WTC11 (cell line): ENCODE measurements at regions not wholly inside any gene's neighbourhood (a gene's known extent, or its start where the extent isn't known, plus 50 kb on each side); places are given as distances from the start of the nearest gene placed in this dataset.

Source experiments
- ATAC-seq: fragments of 200-7000 bp; cut with Tn5 transposase; 2 replicates; pipeline ENCODE4 v1.10.0; 2021; ENCODE audit warnings: mild to moderate bottlenecking, moderate library complexity
- CTCF ChIA-PET: fragments of 300-600 bp; sonication (Branson Sonifier 250); formaldehyde crosslinking; loops from one replicate; lab custom pipeline; 2021; ENCODE audit warnings: antibody characterized with exemption; lab: Charles Lee
- POLR2A ChIA-PET: fragments of 350-600 bp; sonication (Branson Sonifier 250); formaldehyde crosslinking; loops from one replicate; lab custom pipeline; 2021; ENCODE audit warnings: antibody characterized with exemption; lab: Charles Lee
- DNase-seq: peaks from one replicate; pipeline ENCODE4 v3.0.0; 2021; ENCODE audit warnings: low spot score
- H3K27ac Mint-ChIP-seq: 2 replicates; pipeline ENCODE4 v1.8.0; 2021; ENCODE audit warnings: mixed read lengths
- H3K27me3 Mint-ChIP-seq: 2 replicates; pipeline ENCODE4 v1.8.0; 2021; ENCODE audit warnings: low read depth, mild to moderate bottlenecking, moderate library complexity, mixed read lengths
- H3K36me3 Mint-ChIP-seq: 2 replicates; pipeline ENCODE4 v1.8.0; 2021; ENCODE audit warnings: mixed read lengths
- H3K4me1 Mint-ChIP-seq: 2 replicates; pipeline ENCODE4 v1.8.0; 2022; ENCODE audit warnings: mixed read lengths
- H3K4me3 Mint-ChIP-seq: 2 replicates; pipeline ENCODE4 v1.8.0; 2021; ENCODE audit warnings: mild to moderate bottlenecking, moderate library complexity, mixed read lengths
- H3K9me3 Mint-ChIP-seq: 2 replicates; pipeline ENCODE4 v1.8.0; 2021; ENCODE audit warnings: mixed read lengths
- CREB1 ChIP-seq: sonication (generic); formaldehyde crosslinking; IDR thresholded peaks from 2 replicates; pipeline ENCODE4 v1.8.0; 2023; ENCODE audit warnings: mild to moderate bottlenecking, missing genetic modification reagents
- ELF4 ChIP-seq: sonication (generic); formaldehyde crosslinking; IDR thresholded peaks from 2 replicates; pipeline ENCODE4 v1.8.1; 2022; ENCODE audit warnings: low read depth, mild to moderate bottlenecking, moderate library complexity, missing genetic modification reagents
- ESRRA ChIP-seq: sonication (generic); formaldehyde crosslinking; IDR thresholded peaks from 2 replicates; pipeline ENCODE4 v1.8.1; 2022; ENCODE audit warnings: mild to moderate bottlenecking, missing genetic modification reagents, borderline replicate concordance
- ETV6 ChIP-seq: sonication (generic); formaldehyde crosslinking; IDR thresholded peaks from 2 replicates; pipeline ENCODE4 v1.8.1; 2022; ENCODE audit warnings: mild to moderate bottlenecking, missing genetic modification reagents
- GABPB1 ChIP-seq: sonication (generic); formaldehyde crosslinking; IDR thresholded peaks from 2 replicates; pipeline ENCODE4 v1.8.1; 2023; ENCODE audit warnings: mild to moderate bottlenecking, missing genetic modification reagents
- GRHL2 ChIP-seq: fragments of 250-450 bp; sonication (Bioruptor Pico); IDR thresholded peaks from 2 replicates; pipeline ENCODE4 v1.8.0; 2022; ENCODE audit warnings: mild to moderate bottlenecking, moderate library complexity; ENCODE audit not compliant: insufficient replicate concordance, severe bottlenecking
- JUN ChIP-seq: sonication (generic); formaldehyde crosslinking; IDR thresholded peaks from 2 replicates; pipeline ENCODE4 v1.8.0; 2023; ENCODE audit warnings: mild to moderate bottlenecking, missing genetic modification reagents
- KAT7 ChIP-seq: sonication (generic); formaldehyde crosslinking; IDR thresholded peaks from 2 replicates; pipeline ENCODE4 v1.8.1; 2023; ENCODE audit warnings: missing genetic modification reagents, mild to moderate bottlenecking, borderline replicate concordance
- MXD4 ChIP-seq: fragments of 250-450 bp; sonication (Bioruptor Pico); IDR thresholded peaks from 2 replicates; pipeline ENCODE4 v1.8.0; 2021; ENCODE audit warnings: mild to moderate bottlenecking, moderate library complexity, borderline replicate concordance
- MYBL2 ChIP-seq: sonication (generic); formaldehyde crosslinking; IDR thresholded peaks from 2 replicates; pipeline ENCODE4 v1.8.1; 2023; ENCODE audit warnings: mild to moderate bottlenecking, moderate library complexity, missing genetic modification reagents
- PRRX2 ChIP-seq: fragments of 250-450 bp; sonication (Bioruptor Pico); IDR thresholded peaks from 2 replicates; pipeline ENCODE4 v1.8.0; 2021; ENCODE audit warnings: mild to moderate bottlenecking
- SMAD3 ChIP-seq: sonication (generic); formaldehyde crosslinking; IDR thresholded peaks from 2 replicates; pipeline ENCODE4 v1.8.0; 2022; ENCODE audit warnings: missing genetic modification reagents, mild to moderate bottlenecking, borderline replicate concordance
- TEAD1 ChIP-seq: sonication (generic); formaldehyde crosslinking; IDR thresholded peaks from 2 replicates; pipeline ENCODE4 v1.8.0; 2022; ENCODE audit warnings: mild to moderate bottlenecking, missing genetic modification reagents
- TEAD4 ChIP-seq: sonication (generic); formaldehyde crosslinking; IDR thresholded peaks from 2 replicates; pipeline ENCODE4 v1.8.0; 2022; ENCODE audit warnings: mild to moderate bottlenecking, missing genetic modification reagents
- ZNF138 ChIP-seq: sonication (generic); formaldehyde crosslinking; conservative IDR thresholded peaks from 2 replicates; pipeline ENCODE4 v1.8.1; 2022; ENCODE audit warnings: mild to moderate bottlenecking, moderate library complexity, missing genetic modification reagents
- ZNF423 ChIP-seq: fragments of 250-450 bp; sonication (Bioruptor Pico); IDR thresholded peaks from 2 replicates; pipeline ENCODE4 v2.1.2; 2022; ENCODE audit warnings: mild to moderate bottlenecking, moderate library complexity
- TF ChIP-seq, protein P1 (sequence below): sonication (generic); formaldehyde crosslinking; IDR thresholded peaks from 2 replicates; pipeline ENCODE4 v1.8.1; 2023; ENCODE audit warnings: mild to moderate bottlenecking, missing genetic modification reagents
- TF ChIP-seq, protein P2 (sequence below): fragments of 250-450 bp; sonication (Bioruptor Pico); IDR thresholded peaks from 2 replicates; pipeline ENCODE4 v1.9.0; 2021; ENCODE audit warnings: mild to moderate bottlenecking, borderline replicate concordance
- TF ChIP-seq, protein P3 (sequence below): sonication (generic); formaldehyde crosslinking; IDR thresholded peaks from 2 replicates; pipeline ENCODE4 v1.8.1; 2023; ENCODE audit warnings: mild to moderate bottlenecking, missing genetic modification reagents, moderate library complexity
- TF ChIP-seq, protein P4 (sequence below): sonication (generic); formaldehyde crosslinking; IDR thresholded peaks from 2 replicates; pipeline ENCODE4 v1.8.1; 2022; ENCODE audit warnings: low read depth, missing genetic modification reagents, borderline replicate concordance
- TF ChIP-seq, protein P5 (sequence below): fragments of 250-450 bp; sonication (Bioruptor Pico); IDR thresholded peaks from 2 replicates; pipeline ENCODE4 v1.9.0; 2021; ENCODE audit warnings: moderate library complexity, mild to moderate bottlenecking, inconsistent platforms, borderline replicate concordance
- TF ChIP-seq, protein P6 (sequence below): fragments of 250-450 bp; sonication (Bioruptor Pico); IDR thresholded peaks from 2 replicates; pipeline ENCODE4 v1.8.0; 2021; ENCODE audit warnings: mild to moderate bottlenecking
- TF ChIP-seq, protein P7 (sequence below): sonication (generic); formaldehyde crosslinking; IDR thresholded peaks from 2 replicates; pipeline ENCODE4 v1.8.1; 2023; ENCODE audit warnings: mild to moderate bottlenecking, missing genetic modification reagents

DNA sequence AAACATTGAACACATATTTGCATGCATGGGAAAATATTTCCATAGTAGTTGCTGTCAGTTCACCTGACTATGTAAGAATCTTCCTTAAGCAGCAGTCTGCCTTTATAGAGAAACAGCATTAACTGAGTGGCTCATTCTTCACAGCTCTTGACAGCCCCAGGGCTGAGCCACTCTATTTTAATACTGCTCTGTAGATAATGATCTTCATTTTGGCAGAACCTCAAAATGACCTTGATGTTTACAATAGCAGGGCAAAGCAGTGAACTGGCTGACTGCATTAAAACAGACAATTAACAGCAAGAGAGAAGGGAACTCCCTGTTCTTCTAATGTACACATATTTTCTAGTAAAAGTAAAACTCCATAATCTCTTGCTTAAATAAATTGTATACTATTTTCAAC is 580.6 kb upstream of the SOX11 start:
- POLR2A ChIA-PET = no interaction called here
- Mint-ChIP-seq H3K27me3 (peaks cover 11% of the 10 kb centered on the region), H3K4me1 (no peaks in the 10 kb centered on the region), H3K9me3 (peaks cover 70% of the 10 kb centered on the region), H3K36me3 (peaks cover 65% of the 10 kb centered on the region)
- DNase-seq (no peak), ATAC-seq (no peak)
- CTCF ChIA-PET = no interaction called here
- TF ChIP-seq, protein P1, sequence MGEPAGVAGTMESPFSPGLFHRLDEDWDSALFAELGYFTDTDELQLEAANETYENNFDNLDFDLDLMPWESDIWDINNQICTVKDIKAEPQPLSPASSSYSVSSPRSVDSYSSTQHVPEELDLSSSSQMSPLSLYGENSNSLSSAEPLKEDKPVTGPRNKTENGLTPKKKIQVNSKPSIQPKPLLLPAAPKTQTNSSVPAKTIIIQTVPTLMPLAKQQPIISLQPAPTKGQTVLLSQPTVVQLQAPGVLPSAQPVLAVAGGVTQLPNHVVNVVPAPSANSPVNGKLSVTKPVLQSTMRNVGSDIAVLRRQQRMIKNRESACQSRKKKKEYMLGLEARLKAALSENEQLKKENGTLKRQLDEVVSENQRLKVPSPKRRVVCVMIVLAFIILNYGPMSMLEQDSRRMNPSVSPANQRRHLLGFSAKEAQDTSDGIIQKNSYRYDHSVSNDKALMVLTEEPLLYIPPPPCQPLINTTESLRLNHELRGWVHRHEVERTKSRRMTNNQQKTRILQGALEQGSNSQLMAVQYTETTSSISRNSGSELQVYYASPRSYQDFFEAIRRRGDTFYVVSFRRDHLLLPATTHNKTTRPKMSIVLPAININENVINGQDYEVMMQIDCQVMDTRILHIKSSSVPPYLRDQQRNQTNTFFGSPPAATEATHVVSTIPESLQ (CRISPR knock-in tag) = no peak
- TF ChIP-seq MXD4 (no peak), TEAD1 (no peak), ETV6 (no peak), MYBL2 (no peak), TEAD4 (CRISPR knock-in tag) (no peak), KAT7 (CRISPR knock-in tag) (no peak)
- TF ChIP-seq, protein P2, sequence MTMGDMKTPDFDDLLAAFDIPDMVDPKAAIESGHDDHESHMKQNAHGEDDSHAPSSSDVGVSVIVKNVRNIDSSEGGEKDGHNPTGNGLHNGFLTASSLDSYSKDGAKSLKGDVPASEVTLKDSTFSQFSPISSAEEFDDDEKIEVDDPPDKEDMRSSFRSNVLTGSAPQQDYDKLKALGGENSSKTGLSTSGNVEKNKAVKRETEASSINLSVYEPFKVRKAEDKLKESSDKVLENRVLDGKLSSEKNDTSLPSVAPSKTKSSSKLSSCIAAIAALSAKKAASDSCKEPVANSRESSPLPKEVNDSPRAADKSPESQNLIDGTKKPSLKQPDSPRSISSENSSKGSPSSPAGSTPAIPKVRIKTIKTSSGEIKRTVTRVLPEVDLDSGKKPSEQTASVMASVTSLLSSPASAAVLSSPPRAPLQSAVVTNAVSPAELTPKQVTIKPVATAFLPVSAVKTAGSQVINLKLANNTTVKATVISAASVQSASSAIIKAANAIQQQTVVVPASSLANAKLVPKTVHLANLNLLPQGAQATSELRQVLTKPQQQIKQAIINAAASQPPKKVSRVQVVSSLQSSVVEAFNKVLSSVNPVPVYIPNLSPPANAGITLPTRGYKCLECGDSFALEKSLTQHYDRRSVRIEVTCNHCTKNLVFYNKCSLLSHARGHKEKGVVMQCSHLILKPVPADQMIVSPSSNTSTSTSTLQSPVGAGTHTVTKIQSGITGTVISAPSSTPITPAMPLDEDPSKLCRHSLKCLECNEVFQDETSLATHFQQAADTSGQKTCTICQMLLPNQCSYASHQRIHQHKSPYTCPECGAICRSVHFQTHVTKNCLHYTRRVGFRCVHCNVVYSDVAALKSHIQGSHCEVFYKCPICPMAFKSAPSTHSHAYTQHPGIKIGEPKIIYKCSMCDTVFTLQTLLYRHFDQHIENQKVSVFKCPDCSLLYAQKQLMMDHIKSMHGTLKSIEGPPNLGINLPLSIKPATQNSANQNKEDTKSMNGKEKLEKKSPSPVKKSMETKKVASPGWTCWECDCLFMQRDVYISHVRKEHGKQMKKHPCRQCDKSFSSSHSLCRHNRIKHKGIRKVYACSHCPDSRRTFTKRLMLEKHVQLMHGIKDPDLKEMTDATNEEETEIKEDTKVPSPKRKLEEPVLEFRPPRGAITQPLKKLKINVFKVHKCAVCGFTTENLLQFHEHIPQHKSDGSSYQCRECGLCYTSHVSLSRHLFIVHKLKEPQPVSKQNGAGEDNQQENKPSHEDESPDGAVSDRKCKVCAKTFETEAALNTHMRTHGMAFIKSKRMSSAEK (CRISPR knock-in tag) = no peak
- TF ChIP-seq, protein P3, sequence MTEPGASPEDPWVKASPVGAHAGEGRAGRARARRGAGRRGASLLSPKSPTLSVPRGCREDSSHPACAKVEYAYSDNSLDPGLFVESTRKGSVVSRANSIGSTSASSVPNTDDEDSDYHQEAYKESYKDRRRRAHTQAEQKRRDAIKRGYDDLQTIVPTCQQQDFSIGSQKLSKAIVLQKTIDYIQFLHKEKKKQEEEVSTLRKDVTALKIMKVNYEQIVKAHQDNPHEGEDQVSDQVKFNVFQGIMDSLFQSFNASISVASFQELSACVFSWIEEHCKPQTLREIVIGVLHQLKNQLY (CRISPR knock-in tag) = no peak
- TF ChIP-seq, all 79 proteins: peak for 0
- Mint-ChIP-seq H3K27ac (no peak overlapping the region), H3K4me3 (no peak overlapping the region)

DNA sequence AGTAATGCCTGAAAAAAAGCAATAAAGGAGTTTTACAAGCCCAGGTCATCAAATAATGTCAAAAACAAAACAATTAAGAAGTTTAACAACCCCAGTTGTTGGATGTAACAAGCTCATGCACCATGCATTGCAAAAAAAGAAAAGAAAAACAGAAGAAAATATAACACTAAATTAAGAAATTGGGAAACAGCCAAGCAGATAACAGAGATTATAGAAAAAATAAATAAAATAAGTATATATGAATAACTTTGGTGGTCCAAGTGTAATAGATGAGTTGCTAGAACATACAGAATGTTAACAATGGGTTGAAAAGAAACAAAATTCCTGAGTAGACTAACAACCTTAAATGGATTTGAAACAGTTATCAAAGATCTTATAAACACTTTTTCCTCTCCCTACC is 573.1 kb upstream of the SOX11 start:
- Mint-ChIP-seq H3K27me3 (peaks cover 4% of the 10 kb centered on the region; the same call in 1 of the 2 replicates), H3K27ac (no peak overlapping the region), H3K4me3 (no peak overlapping the region), H3K36me3 (peaks cover 71% of the 10 kb centered on the region), H3K9me3 (peaks cover 83% of the 10 kb centered on the region), H3K4me1 (no peaks in the 10 kb centered on the region)
- TF ChIP-seq, protein P4, sequence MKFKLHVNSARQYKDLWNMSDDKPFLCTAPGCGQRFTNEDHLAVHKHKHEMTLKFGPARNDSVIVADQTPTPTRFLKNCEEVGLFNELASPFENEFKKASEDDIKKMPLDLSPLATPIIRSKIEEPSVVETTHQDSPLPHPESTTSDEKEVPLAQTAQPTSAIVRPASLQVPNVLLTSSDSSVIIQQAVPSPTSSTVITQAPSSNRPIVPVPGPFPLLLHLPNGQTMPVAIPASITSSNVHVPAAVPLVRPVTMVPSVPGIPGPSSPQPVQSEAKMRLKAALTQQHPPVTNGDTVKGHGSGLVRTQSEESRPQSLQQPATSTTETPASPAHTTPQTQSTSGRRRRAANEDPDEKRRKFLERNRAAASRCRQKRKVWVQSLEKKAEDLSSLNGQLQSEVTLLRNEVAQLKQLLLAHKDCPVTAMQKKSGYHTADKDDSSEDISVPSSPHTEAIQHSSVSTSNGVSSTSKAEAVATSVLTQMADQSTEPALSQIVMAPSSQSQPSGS = no peak
- TF ChIP-seq, protein P5, sequence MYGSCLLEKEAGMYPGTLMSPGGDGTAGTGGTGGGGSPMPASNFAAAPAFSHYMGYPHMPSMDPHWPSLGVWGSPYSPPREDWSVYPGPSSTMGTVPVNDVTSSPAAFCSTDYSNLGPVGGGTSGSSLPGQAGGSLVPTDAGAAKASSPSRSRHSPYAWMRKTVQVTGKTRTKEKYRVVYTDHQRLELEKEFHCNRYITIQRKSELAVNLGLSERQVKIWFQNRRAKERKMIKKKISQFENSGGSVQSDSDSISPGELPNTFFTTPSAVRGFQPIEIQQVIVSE (CRISPR knock-in tag) = no peak
- no peak for TF ChIP-seq ZNF423
- no peak for DNase-seq
- CTCF ChIA-PET = no interaction called here
- no peak for ATAC-seq
- POLR2A ChIA-PET = no interaction called here

DNA sequence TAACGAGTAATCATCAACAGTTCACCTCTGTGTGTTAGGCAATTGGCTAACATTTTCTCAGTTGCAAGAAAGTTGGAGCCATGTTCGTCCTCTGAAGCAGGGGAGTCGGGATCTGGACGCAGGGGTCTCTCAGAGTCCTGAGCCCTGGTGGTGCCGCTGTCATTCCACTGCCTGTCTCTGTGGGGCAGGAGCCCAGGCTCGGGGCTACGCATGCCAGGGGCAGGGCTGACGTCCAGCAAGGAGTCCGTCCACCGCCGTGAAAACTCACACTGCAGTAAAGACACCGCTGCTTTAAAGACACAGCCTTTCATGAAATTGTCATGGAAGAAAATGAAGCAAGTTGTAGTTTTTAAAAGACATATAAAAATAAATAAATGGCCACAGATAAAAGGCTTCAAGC is 571.1 kb upstream of the SOX11 start:
- H3K36me3 Mint-ChIP-seq = peaks cover 70% of the 10 kb centered on the region
- CTCF ChIA-PET = no interaction called here
- H3K27me3 Mint-ChIP-seq = no peaks in the 10 kb centered on the region; the same call in 1 of the 2 replicates
- ATAC-seq (no peak), DNase-seq (no peak)
- no peaks in the 10 kb centered on the region for H3K4me1 Mint-ChIP-seq
- H3K9me3 Mint-ChIP-seq = peaks cover 88% of the 10 kb centered on the region
- POLR2A ChIA-PET = no interaction called here
- no peak overlapping the region for H3K4me3 Mint-ChIP-seq
- H3K27ac Mint-ChIP-seq = no peak overlapping the region
- TF ChIP-seq CREB1 (CRISPR knock-in tag) (no peak), ESRRA (CRISPR knock-in tag) (no peak), ELF4 (CRISPR knock-in tag) (no peak), ZNF138 (CRISPR knock-in tag) (no peak), SMAD3 (CRISPR knock-in tag) (no peak), GRHL2 (no peak), JUN (CRISPR knock-in tag) (no peak), PRRX2 (CRISPR knock-in tag) (no peak), GABPB1 (CRISPR knock-in tag) (no peak)
- TF ChIP-seq, protein P6, sequence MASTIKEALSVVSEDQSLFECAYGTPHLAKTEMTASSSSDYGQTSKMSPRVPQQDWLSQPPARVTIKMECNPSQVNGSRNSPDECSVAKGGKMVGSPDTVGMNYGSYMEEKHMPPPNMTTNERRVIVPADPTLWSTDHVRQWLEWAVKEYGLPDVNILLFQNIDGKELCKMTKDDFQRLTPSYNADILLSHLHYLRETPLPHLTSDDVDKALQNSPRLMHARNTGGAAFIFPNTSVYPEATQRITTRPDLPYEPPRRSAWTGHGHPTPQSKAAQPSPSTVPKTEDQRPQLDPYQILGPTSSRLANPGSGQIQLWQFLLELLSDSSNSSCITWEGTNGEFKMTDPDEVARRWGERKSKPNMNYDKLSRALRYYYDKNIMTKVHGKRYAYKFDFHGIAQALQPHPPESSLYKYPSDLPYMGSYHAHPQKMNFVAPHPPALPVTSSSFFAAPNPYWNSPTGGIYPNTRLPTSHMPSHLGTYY = no peak
- TF ChIP-seq, protein P7, sequence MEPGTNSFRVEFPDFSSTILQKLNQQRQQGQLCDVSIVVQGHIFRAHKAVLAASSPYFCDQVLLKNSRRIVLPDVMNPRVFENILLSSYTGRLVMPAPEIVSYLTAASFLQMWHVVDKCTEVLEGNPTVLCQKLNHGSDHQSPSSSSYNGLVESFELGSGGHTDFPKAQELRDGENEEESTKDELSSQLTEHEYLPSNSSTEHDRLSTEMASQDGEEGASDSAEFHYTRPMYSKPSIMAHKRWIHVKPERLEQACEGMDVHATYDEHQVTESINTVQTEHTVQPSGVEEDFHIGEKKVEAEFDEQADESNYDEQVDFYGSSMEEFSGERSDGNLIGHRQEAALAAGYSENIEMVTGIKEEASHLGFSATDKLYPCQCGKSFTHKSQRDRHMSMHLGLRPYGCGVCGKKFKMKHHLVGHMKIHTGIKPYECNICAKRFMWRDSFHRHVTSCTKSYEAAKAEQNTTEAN (CRISPR knock-in tag) = no peak
